Muscle of leg (tissue), 3 donors: ENCODE measurements at regions not wholly inside any gene's neighbourhood (a gene's known extent, or its start where the extent isn't known, plus 50 kb on each side); places are given as distances from the start of the nearest gene placed in this dataset.

Source experiments
- DNase-seq: peaks from one replicate; pipeline ENCODE4 v3.0.0; 2013
- H3K27ac ChIP-seq: one replicate; pipeline ENCODE4 v1.5.1; 2013; ENCODE audit warnings: mild to moderate bottlenecking, low read length, control low read depth
- H3K27me3 ChIP-seq: one replicate; pipeline ENCODE4 v1.6.1; 2013; ENCODE audit warnings: low read length; ENCODE audit not compliant: control insufficient read depth, insufficient read depth
- H3K36me3 ChIP-seq: one replicate; pipeline ENCODE4 v1.6.1; 2013; ENCODE audit warnings: low read length; ENCODE audit not compliant: control insufficient read depth, insufficient read depth
- H3K4me1 ChIP-seq: one replicate; pipeline ENCODE4 v1.6.1; 2013; ENCODE audit warnings: low read length; ENCODE audit not compliant: control insufficient read depth, insufficient read depth
- H3K4me3 ChIP-seq: one replicate; pipeline ENCODE4 v1.5.1; 2013; ENCODE audit warnings: low read length, control low read depth
- H3K9me3 ChIP-seq: replicated peaks from 2 replicates; pipeline ENCODE4 v1.6.1; 2013; ENCODE audit warnings: low read depth, low read length; ENCODE audit not compliant: control insufficient read depth
- WGBS: methylation state at CpG from one replicate; pipeline ENCODE4 v1.1.5; 2013; ENCODE audit warnings: missing lambda C conversion rate; ENCODE audit not compliant: insufficient coverage; 5-methylcytosine and 5-hydroxymethylcytosine counted together

- Histone ChIP-seq H3K9me3 (no peaks in the 10 kb centered on the region), H3K4me3 (no peak overlapping the region), H3K27ac (no peak overlapping the region), H3K27me3 (peaks cover 3% of the 10 kb centered on the region), H3K4me1 (no peaks in the 10 kb centered on the region), H3K36me3 (no peaks in the 10 kb centered on the region)
- WGBS: 80% methylated on average over 1 of the region's 2 CpGs
- DNase-seq: no peak
Observed at GRCh38 chr4:116926631-116927295, 158.6 kb downstream of the TRAM1L1 start.

DNA sequence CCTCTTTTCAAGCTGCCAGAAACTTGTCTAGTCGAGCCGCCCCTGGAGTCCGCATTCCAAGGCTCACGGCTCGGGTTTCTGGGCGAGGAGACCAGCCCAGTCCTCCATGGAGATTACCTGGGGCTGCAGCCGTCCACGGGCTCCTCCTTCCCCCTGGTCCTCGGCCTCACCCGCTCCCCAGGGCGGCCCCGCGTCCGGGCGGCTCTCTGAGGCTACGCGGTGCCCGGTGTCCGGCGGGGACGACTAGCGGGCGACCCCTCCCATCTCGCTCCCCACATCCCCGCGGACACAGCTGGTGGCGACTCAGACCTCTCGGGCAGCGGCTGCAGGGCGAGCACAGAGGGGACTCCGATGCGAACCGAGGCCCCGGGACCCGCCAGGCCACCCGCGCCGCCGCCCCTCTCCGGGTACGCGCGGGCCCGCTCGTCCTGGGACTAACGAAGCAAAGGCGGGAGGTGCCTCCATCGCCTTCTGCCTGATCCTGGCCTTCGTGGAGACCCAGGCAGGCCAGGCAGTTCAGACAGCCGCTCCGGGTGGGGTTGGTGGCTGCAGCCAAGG lies 159.4 kb downstream of the TRAM1L1 start:
- WGBS: 1% methylated on average over 40 of the region's 51 CpGs
- DNase-seq: peak; percentile 14
- H3K4me3 ChIP-seq: peak overlapping the region; percentile 37
- peaks cover 3% of the 10 kb centered on the region for H3K27me3 ChIP-seq
- no peaks in the 10 kb centered on the region for H3K4me1 ChIP-seq
- H3K27ac ChIP-seq: no peak overlapping the region
- no peaks in the 10 kb centered on the region for H3K36me3 ChIP-seq
- H3K9me3 ChIP-seq: no peaks in the 10 kb centered on the region

DNA sequence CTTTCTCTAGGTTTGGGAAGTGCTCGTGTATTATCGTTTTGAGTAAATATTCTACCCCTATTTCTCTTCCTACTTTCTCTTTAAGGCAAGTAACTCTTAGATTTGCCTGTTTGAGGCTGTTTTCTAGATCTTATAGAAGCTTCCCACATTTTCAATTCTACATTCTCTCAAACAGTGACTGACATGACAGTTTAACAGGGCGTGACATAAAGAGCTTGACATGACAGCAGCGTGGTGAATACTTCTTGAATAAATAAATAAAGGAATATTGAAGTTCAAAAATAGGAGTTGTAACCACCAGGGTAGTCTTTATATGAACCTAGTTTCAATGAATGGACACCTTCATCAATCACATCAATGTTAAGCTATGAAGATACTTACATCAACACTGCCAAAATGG lies 162.0 kb downstream of the TRAM1L1 start:
- H3K27me3 ChIP-seq: peaks cover 3% of the 10 kb centered on the region
- no peaks in the 10 kb centered on the region for H3K9me3 ChIP-seq
- H3K4me3 ChIP-seq: no peak overlapping the region
- DNase-seq: no peak
- no peak overlapping the region for H3K27ac ChIP-seq
- no peaks in the 10 kb centered on the region for H3K36me3 ChIP-seq
- WGBS: no CpG with 5 or more reads among the region's 4 CpGs
- H3K4me1 ChIP-seq: no peaks in the 10 kb centered on the region

- Histone ChIP-seq H3K9me3 (no peaks in the 10 kb centered on the region), H3K27ac (no peak overlapping the region), H3K36me3 (no peaks in the 10 kb centered on the region), H3K4me1 (peaks cover 3% of the 10 kb centered on the region), H3K4me3 (no peak overlapping the region), H3K27me3 (no peaks in the 10 kb centered on the region)
- peak; percentile 65 for DNase-seq
- WGBS: no CpG with 5 or more reads among the region's 1 CpG
Observed at GRCh38 chr4:116913451-116913850, 171.9 kb downstream of the TRAM1L1 start.

- H3K27me3 ChIP-seq: no peaks in the 10 kb centered on the region
- no peak overlapping the region for H3K27ac ChIP-seq
- no peak for DNase-seq
- no peak overlapping the region for H3K4me3 ChIP-seq
- WGBS: no CpG with 5 or more reads among the region's 2 CpGs
- H3K36me3 ChIP-seq: no peaks in the 10 kb centered on the region
- no peaks in the 10 kb centered on the region for H3K4me1 ChIP-seq
- no peaks in the 10 kb centered on the region for H3K9me3 ChIP-seq
Observed at GRCh38 chr4:116906758-116907157, 178.6 kb downstream of the TRAM1L1 start.

DNA sequence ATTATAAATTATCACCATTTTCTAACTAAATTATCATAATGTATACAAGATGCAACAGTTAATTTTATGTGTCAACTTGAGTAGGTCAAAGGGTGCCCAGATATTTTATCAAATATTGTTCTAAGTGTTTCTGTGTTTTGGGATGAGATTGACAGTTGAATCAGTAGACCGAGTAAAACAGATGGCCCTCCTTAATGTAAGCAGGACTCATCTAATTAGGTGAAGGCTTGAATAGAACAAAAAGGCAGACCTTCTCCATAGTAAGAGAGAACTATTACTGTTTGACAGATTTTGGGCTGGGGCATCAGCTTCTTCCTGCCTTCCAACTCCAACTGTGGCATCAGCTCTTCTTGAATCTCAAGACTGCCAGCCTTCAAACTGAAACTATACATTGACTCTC lies 185.8 kb downstream of the TRAM1L1 start:
- Histone ChIP-seq H3K9me3 (no peaks in the 10 kb centered on the region), H3K36me3 (no peaks in the 10 kb centered on the region), H3K27ac (no peak overlapping the region), H3K4me1 (no peaks in the 10 kb centered on the region), H3K4me3 (no peak overlapping the region), H3K27me3 (no peaks in the 10 kb centered on the region)
- no CpG with 5 or more reads among the region's 1 CpG for WGBS
- no peak for DNase-seq

GRCh38 chr4:116885579-116885978 lies 199.8 kb downstream of the TRAM1L1 start:
- H3K4me3 ChIP-seq: no peak overlapping the region

GRCh38 chr4:116882503-116882902 lies 202.9 kb downstream of the TRAM1L1 start:
- H3K27me3 ChIP-seq: no peaks in the 10 kb centered on the region
- no CpG with 5 or more reads among the region's 3 CpGs for WGBS
- no peaks in the 10 kb centered on the region for H3K36me3 ChIP-seq
- H3K4me3 ChIP-seq: no peak overlapping the region
- DNase-seq: no peak
- no peaks in the 10 kb centered on the region for H3K9me3 ChIP-seq
- no peak overlapping the region for H3K27ac ChIP-seq
- H3K4me1 ChIP-seq: no peaks in the 10 kb centered on the region

More at GRCh38 chr4:116885579-116885978, 199.8 kb downstream of the TRAM1L1 start:
- Histone ChIP-seq H3K36me3 (no peaks in the 10 kb centered on the region), H3K27me3 (no peaks in the 10 kb centered on the region), H3K27ac (no peak overlapping the region), H3K4me1 (no peaks in the 10 kb centered on the region), H3K9me3 (no peaks in the 10 kb centered on the region)
- DNase-seq: no peak

DNA sequence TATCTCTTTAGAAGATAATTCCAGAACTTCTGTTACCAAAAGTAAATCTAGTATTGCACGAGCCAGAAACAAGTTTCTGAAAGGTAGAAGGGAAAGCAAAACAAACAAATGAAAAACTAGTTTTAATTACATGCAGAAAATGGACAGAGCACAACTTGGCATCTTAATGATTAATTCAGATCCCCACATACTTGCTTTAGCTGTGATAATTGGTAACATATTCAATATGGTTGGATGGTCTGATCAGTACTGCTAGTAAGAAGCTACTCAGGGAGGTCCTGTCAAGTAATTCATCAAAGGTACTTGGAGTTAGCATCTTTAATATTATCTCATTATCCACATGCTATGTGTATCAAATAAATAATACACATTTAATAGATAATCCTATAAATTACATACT lies 204.3 kb downstream of the TRAM1L1 start:
- no peaks in the 10 kb centered on the region for H3K9me3 ChIP-seq
- no peaks in the 10 kb centered on the region for H3K36me3 ChIP-seq
- no peak overlapping the region for H3K4me3 ChIP-seq
- H3K27me3 ChIP-seq: no peaks in the 10 kb centered on the region
- WGBS: no CpG with 5 or more reads among the region's 1 CpG
- H3K27ac ChIP-seq: no peak overlapping the region
- no peak for DNase-seq
- no peaks in the 10 kb centered on the region for H3K4me1 ChIP-seq

DNA sequence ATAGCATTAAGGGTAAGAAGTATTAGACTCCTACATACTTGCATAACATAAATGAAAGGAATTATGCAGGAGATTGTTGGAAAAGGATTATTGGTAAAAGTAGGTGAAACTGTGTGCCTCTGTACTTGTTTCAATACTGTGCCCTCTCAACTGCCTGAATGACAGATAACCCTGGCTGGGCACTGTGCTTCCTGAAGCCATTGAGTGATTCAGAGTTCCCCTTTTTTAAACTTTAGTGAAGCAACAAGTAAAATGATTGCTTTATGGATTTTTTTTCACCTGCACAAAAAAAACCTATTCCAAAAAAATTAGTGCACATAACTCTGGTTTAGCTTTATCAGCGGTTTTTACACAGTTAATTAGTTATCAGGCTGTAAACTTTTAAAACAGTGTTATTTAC lies 204.8 kb downstream of the TRAM1L1 start:
- H3K27me3 ChIP-seq: no peaks in the 10 kb centered on the region
- no CpG with 5 or more reads among the region's 1 CpG for WGBS
- no peaks in the 10 kb centered on the region for H3K4me1 ChIP-seq
- no peak overlapping the region for H3K4me3 ChIP-seq
- no peaks in the 10 kb centered on the region for H3K9me3 ChIP-seq
- no peak overlapping the region for H3K27ac ChIP-seq
- H3K36me3 ChIP-seq: no peaks in the 10 kb centered on the region
- no peak for DNase-seq

- Histone ChIP-seq H3K4me3 (no peak overlapping the region), H3K27ac (no peak overlapping the region), H3K4me1 (no peaks in the 10 kb centered on the region), H3K27me3 (no peaks in the 10 kb centered on the region), H3K36me3 (no peaks in the 10 kb centered on the region), H3K9me3 (no peaks in the 10 kb centered on the region)
- DNase-seq: no peak
Observed at GRCh38 chr4:116878280-116878679, 207.1 kb downstream of the TRAM1L1 start.
